ENCODE measurements at regions not wholly inside any gene's neighbourhood (a gene's known extent, or its start where the extent isn't known, plus 50 kb on each side); places are given as distances from the start of the nearest gene placed in this dataset.

GRCh38 chr3:95434491-95434890 lies 1371.6 kb downstream of the NSUN3 start:
- TF ChIP-seq CTCF (IDR thresholded peaks at IDR 0.05): no peak
- TF ChIP-seq EZH2 (IDR thresholded peaks at IDR 0.05; ENCODE audit: borderline replicate concordance, insufficient read depth, low read depth, low read length, poor library complexity, severe bottlenecking): no peak

All from B cell (primary cell).